AG04450 (cell line): ENCODE measurements at regions not wholly inside any gene's neighbourhood (a gene's known extent, or its start where the extent isn't known, plus 50 kb on each side); places are given as distances from the start of the nearest gene placed in this dataset.
"Not testable (repeated sequence)": the region's sequence is repeated elsewhere in the genome, so short reads cannot be mapped to it uniquely, and the experiment has no call there.

Experiments used
- CTCF ChIA-PET: fragments of 300-600, 350-600 bp; formaldehyde crosslinking; extraction: SDS; loops from one replicate; lab custom pipeline; 2022; ENCODE audit warnings: antibody characterized with exemption, inconsistent platforms; lab: Charles Lee
- POLR2A ChIA-PET: fragments of 350-600 bp; formaldehyde crosslinking; extraction: SDS; loops from one replicate; lab custom pipeline; 2021; ENCODE audit warnings: antibody characterized with exemption, inconsistent platforms; lab: Yijun Ruan, JAX
- DNase-seq: peaks from one replicate; pipeline ENCODE4 v3.0.0-alpha.2; 2011; ENCODE audit warnings: low read depth, low spot score
- H3K27ac ChIP-seq: one replicate; pipeline ENCODE4 v1.5.1; 2012; ENCODE audit warnings: low read depth, low read length, control low read depth
- H3K27me3 ChIP-seq: one replicate; pipeline ENCODE4 v1.6.0; 2012; ENCODE audit warnings: low read length; ENCODE audit not compliant: control insufficient read depth, insufficient read depth
- H3K4me3 ChIP-seq: 2 replicates; pipeline ENCODE4 v1.5.1; 2011; ENCODE audit warnings: mild to moderate bottlenecking, low read depth, low read length, control low read depth
- H3K9me3 ChIP-seq: 2 replicates; pipeline ENCODE4 v1.5.1; 2012; ENCODE audit warnings: low read length; ENCODE audit not compliant: control insufficient read depth, insufficient read depth
- CTCF ChIP-seq: IDR thresholded peaks from 2 replicates; pipeline ENCODE4 v1.5.1; 2011; ENCODE audit warnings: low read depth, low read length, control low read depth, inconsistent platforms

- DNase-seq: no peak
- no peak for TF ChIP-seq CTCF
- Histone ChIP-seq H3K27ac (no peak overlapping the region), H3K27me3 (no peaks in the 10 kb centered on the region), H3K9me3 (peaks cover 7% of the 10 kb centered on the region; the same call in 1 of the 2 replicates), H3K4me3 (no peak overlapping the region)
- CTCF ChIA-PET: no interaction called here
- POLR2A ChIA-PET: no interaction called here
Observed at GRCh38 chr1:194857413-194857812, 1671.0 kb upstream of the B3GALT2 start.

- Histone ChIP-seq H3K27ac (no peak overlapping the region), H3K27me3 (no peaks in the 10 kb centered on the region), H3K9me3 (no peaks in the 10 kb centered on the region), H3K4me3 (no peak overlapping the region)
- ChIA-PET POLR2A (no interaction called here), CTCF (no interaction called here)
- TF ChIP-seq CTCF: no peak
- no peak for DNase-seq
Observed at GRCh38 chr1:194848846-194849245, 1662.4 kb upstream of the B3GALT2 start.

- no peak overlapping the region for H3K4me3 ChIP-seq
- ChIA-PET CTCF (no interaction called here), POLR2A (no interaction called here)
- no peak for TF ChIP-seq CTCF
- no peaks in the 10 kb centered on the region for H3K9me3 ChIP-seq
- DNase-seq: no peak
- no peak overlapping the region for H3K27ac ChIP-seq
- no peaks in the 10 kb centered on the region for H3K27me3 ChIP-seq
Observed at GRCh38 chr1:194846488-194846887, 1660.1 kb upstream of the B3GALT2 start.

- no peaks in the 10 kb centered on the region for H3K27me3 ChIP-seq
- DNase-seq: no peak
- CTCF ChIA-PET: no interaction called here
- no peak overlapping the region for H3K27ac ChIP-seq
- no peak overlapping the region for H3K4me3 ChIP-seq
- TF ChIP-seq CTCF: no peak
- no peaks in the 10 kb centered on the region for H3K9me3 ChIP-seq
- POLR2A ChIA-PET: no interaction called here
Observed at GRCh38 chr1:194843077-194843476, 1656.7 kb upstream of the B3GALT2 start.

GRCh38 chr1:194833111-194833510 lies 1646.7 kb upstream of the B3GALT2 start:
- H3K9me3 ChIP-seq: no peaks in the 10 kb centered on the region
- H3K27ac ChIP-seq: no peak overlapping the region
- POLR2A ChIA-PET: no interaction called here
- no peak for DNase-seq
- H3K4me3 ChIP-seq: no peak overlapping the region
- TF ChIP-seq CTCF: no peak
- CTCF ChIA-PET: no interaction called here
- no peaks in the 10 kb centered on the region for H3K27me3 ChIP-seq

GRCh38 chr1:194831595-194831994 lies 1645.2 kb upstream of the B3GALT2 start:
- CTCF ChIA-PET, H3K4me3 ChIP-seq, DNase-seq, H3K9me3 ChIP-seq, H3K27ac ChIP-seq, POLR2A ChIA-PET, H3K27me3 ChIP-seq: not testable (repeated sequence)
